T-cell (primary cell): ENCODE measurements at regions not wholly inside any gene's neighbourhood (a gene's known extent, or its start where the extent isn't known, plus 50 kb on each side); places are given as distances from the start of the nearest gene placed in this dataset.

Source experiments
- ATAC-seq, 4 experiments: fragments of 200-7000 bp in 3 of 4; fragments of 150-1000 bp in 1 of 4; cut with Tn5 transposase; replicated peaks in 1 of 4; 1 replicate in 3 of 4; 2 replicates in 1 of 4; pipeline ENCODE4 v1.10.0; 2021; ENCODE audit warnings: moderate library complexity in 3 of 4, mild to moderate bottlenecking in 2 of 4, moderate number of reproducible peaks in 1 of 4
- CTCF ChIA-PET, 2 donors: fragments of 300-600 bp; sonication (Branson Sonifier 250); formaldehyde crosslinking; loops; one replicate each; lab custom pipeline; 2022; ENCODE audit warnings: antibody characterized with exemption in 2 of 2; lab: Charles Lee
- POLR2A ChIA-PET, 2 donors: fragments of 300-600 bp; sonication (Branson Sonifier 250); formaldehyde crosslinking; loops; one replicate each; lab custom pipeline; 2022; ENCODE audit warnings: antibody characterized with exemption in 2 of 2; lab: Charles Lee
- DNase-seq, 35 experiments: peaks; one replicate each; pipeline versions ENCODE4 v3.0.0 to v3.0.0-alpha.2; 2013 to 2023
- H3K27ac ChIP-seq: one replicate; pipeline ENCODE4 v1.5.1; 2013; ENCODE audit warnings: low read length
- H3K27me3 ChIP-seq, 2 experiments: replicated peaks in 1 of 2; 1 replicate in 1 of 2; 2 replicates in 1 of 2; pipeline versions ENCODE4 v1.6.1 to v1.7.0; 2013; ENCODE audit warnings: low read length in 1 of 2, mixed read lengths in 1 of 2; ENCODE audit not compliant: control insufficient read depth in 2 of 2, insufficient read depth in 2 of 2; ENCODE audit errors: extremely low read depth in 1 of 2
- H3K36me3 ChIP-seq, 2 donors: 1 replicate in 1 of 2; 2 replicates in 1 of 2; pipeline versions ENCODE4 v1.6.1 to v1.7.0; 2013; ENCODE audit warnings: low read length in 1 of 2; ENCODE audit not compliant: control insufficient read depth in 2 of 2, insufficient read depth in 1 of 2; ENCODE audit errors: extremely low read depth in 1 of 2
- H3K4me1 ChIP-seq, 2 experiments: 1 replicate in 1 of 2; 2 replicates in 1 of 2; pipeline versions ENCODE4 v1.6.1 to v1.7.0; 2013; ENCODE audit warnings: low read length in 2 of 2, mixed read lengths in 1 of 2; ENCODE audit not compliant: insufficient read depth in 2 of 2, control insufficient read depth in 1 of 2; ENCODE audit errors: extremely low read depth in 1 of 2
- H3K4me3 ChIP-seq, 2 donors: 1 replicate in 1 of 2; 2 replicates in 1 of 2; pipeline versions ENCODE4 v1.5.1 to v1.7.0; 2013; ENCODE audit warnings: mild to moderate bottlenecking in 2 of 2, low read length in 1 of 2, moderate library complexity in 1 of 2; ENCODE audit not compliant: control insufficient read depth in 1 of 2; ENCODE audit errors: extremely low read depth in 1 of 2
- H3K9me3 ChIP-seq: 2 replicates; pipeline ENCODE4 v1.7.0; 2013
- H3K27ac Mint-ChIP-seq, 2 donors: one replicate each; pipeline ENCODE4 v1.8.0; 2020 to 2021; ENCODE audit warnings: mild to moderate bottlenecking in 2 of 2, mixed read lengths in 2 of 2
- H3K27me3 Mint-ChIP-seq, 2 donors: one replicate each; pipeline ENCODE4 v1.8.0; 2021 to 2022; ENCODE audit warnings: mixed read lengths in 2 of 2
- H3K36me3 Mint-ChIP-seq: one replicate; pipeline ENCODE4 v1.8.0; 2021; ENCODE audit warnings: mixed read lengths
- H3K4me1 Mint-ChIP-seq, 3 donors: one replicate each; pipeline ENCODE4 v1.8.0; 2020 to 2022; ENCODE audit warnings: mixed read lengths in 3 of 3, mild to moderate bottlenecking in 1 of 3
- H3K4me3 Mint-ChIP-seq, 3 donors: one replicate each; pipeline ENCODE4 v1.8.0; 2020 to 2022; ENCODE audit warnings: mild to moderate bottlenecking in 3 of 3, mixed read lengths in 3 of 3, moderate library complexity in 3 of 3
- H3K9me3 Mint-ChIP-seq, 3 donors: one replicate each; pipeline ENCODE4 v1.8.0; 2020 to 2022; ENCODE audit warnings: mixed read lengths in 3 of 3
- WGBS: methylation state at CpG from one replicate; pipeline ENCODE4 v1.1.5; 2013; ENCODE audit warnings: missing lambda C conversion rate; ENCODE audit not compliant: insufficient coverage; 5-methylcytosine and 5-hydroxymethylcytosine counted together

DNA sequence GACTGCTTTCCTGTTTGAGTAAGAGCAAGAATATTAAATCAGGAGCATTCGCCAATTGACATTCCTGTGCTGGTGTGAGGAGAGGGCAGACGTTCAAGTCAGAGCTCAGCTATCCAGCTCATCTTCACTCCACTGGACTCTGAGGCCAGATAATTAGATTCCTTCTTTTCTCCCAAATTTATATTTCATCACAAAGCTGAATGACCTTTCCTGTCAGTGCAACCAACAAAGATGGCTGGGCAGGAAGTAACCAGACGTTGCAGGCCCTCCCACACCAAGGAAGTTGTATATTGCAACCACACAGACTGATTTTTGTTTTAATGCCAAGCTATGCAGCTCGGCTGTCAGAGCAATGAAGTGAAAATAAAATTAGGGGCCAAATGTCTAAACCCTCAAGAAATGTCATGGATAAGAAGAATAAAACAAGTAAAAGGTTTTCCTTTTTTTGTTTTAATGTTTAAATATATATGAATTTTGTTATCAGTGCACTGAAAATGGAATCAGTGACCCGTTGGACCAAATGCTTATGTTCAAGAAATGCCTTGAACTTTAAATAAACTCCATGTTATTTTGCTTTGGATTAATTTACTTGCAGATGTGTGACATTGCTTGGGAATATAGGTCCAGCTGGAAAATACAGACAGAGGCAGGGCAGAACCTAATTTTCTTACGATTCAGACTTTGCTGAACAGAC is 578.9 kb upstream of the FAT1 start:
- no peak for ATAC-seq
- H3K4me3 ChIP-seq = no peak overlapping the region
- peaks cover 10 to 30% (median 13%) of the 10 kb centered on the region in 3 donors for H3K9me3 Mint-ChIP-seq
- H3K36me3 ChIP-seq = no peaks in the 10 kb centered on the region
- H3K9me3 ChIP-seq = no peaks in the 10 kb centered on the region
- H3K27me3 ChIP-seq = no peaks in the 10 kb centered on the region
- no peak for DNase-seq
- H3K27ac Mint-ChIP-seq = no peak overlapping the region
- H3K4me1 ChIP-seq = no peaks in the 10 kb centered on the region
- ChIA-PET POLR2A (no interaction called here), CTCF (no interaction called here)
- H3K27ac ChIP-seq = no peak overlapping the region
- no peak overlapping the region for H3K4me3 Mint-ChIP-seq
- WGBS = no CpG with 5 or more reads among the region's 6 CpGs
- H3K4me1 Mint-ChIP-seq = no peaks in the 10 kb centered on the region
- no peaks in the 10 kb centered on the region for H3K36me3 Mint-ChIP-seq
- H3K27me3 Mint-ChIP-seq = no peaks in the 10 kb centered on the region

DNA sequence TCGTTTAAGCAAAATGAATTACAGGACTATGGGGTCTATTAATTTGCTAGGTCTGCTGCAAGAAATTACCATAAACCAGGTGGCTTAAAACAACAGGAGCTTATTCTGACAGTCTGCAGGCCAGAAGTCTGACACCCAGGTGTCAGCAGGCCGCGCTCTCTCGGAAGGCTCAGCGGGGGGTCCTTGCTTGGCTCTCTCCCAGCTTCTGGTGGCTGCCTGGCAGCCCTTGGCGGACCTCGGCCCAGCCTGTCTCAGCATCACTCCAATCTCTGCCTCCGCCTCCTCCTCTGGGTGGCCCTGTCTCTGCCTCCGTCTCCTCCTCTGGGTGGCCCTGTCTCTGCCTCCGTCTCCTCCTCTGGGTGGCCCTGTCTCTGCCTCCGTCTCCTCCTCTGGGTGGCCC is 580.5 kb upstream of the FAT1 start:
- POLR2A ChIA-PET = no interaction called here
- CTCF ChIA-PET = no interaction called here
- DNase-seq = no peak

DNA sequence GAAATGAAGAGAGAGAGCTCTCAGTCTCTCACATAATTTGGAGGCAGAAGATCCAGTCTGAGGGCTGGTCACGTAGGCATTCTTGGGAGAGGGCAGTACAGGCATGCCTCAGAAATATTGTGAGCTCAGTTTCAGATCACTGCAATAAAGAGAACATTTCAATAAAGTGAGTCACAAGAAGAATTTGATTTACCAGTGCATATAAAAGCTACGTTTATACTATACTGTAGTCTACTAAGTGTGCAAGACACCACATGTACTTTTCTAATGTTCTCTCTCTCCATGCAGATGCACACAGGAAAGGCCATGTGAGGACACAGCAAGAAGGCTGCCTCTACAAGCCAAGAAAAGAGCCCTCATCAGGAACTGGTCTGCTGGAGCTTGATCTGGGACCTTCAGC is 583.5 kb upstream of the FAT1 start:
- ATAC-seq (no peak), DNase-seq (no peak)
- Histone ChIP-seq H3K9me3 (no peaks in the 10 kb centered on the region), H3K27ac (no peak overlapping the region), H3K27me3 (no peaks in the 10 kb centered on the region), H3K4me1 (no peaks in the 10 kb centered on the region), H3K4me3 (no peak overlapping the region), H3K36me3 (no peaks in the 10 kb centered on the region)
- Mint-ChIP-seq H3K27ac (no peak overlapping the region), H3K27me3 (no peaks in the 10 kb centered on the region), H3K4me1 (no peaks in the 10 kb centered on the region), H3K36me3 (no peaks in the 10 kb centered on the region), H3K9me3 (peaks cover 0 to 24% (median 8%) of the 10 kb centered on the region in 3 donors), H3K4me3 (no peak overlapping the region)
- ChIA-PET POLR2A (no interaction called here), CTCF (no interaction called here)
- 25% methylated on average over 1 of the region's 2 CpGs for WGBS

More for the DNA sequence above, 580.5 kb upstream of the FAT1 start:
- no peak overlapping the region for H3K4me3 ChIP-seq
- H3K36me3 ChIP-seq = no peaks in the 10 kb centered on the region
- 82% methylated on average over 6 of the region's 11 CpGs for WGBS
- no peak overlapping the region for H3K27ac ChIP-seq
- no peaks in the 10 kb centered on the region for H3K27me3 ChIP-seq
- Mint-ChIP-seq H3K27ac (no peak overlapping the region), H3K36me3 (no peaks in the 10 kb centered on the region), H3K27me3 (no peaks in the 10 kb centered on the region), H3K9me3 (peaks cover 3 to 20% (median 3%) of the 10 kb centered on the region in 3 donors), H3K4me3 (no peak overlapping the region), H3K4me1 (no peaks in the 10 kb centered on the region)
- no peak for ATAC-seq
- H3K4me1 ChIP-seq = no peaks in the 10 kb centered on the region
- H3K9me3 ChIP-seq = no peaks in the 10 kb centered on the region

DNA sequence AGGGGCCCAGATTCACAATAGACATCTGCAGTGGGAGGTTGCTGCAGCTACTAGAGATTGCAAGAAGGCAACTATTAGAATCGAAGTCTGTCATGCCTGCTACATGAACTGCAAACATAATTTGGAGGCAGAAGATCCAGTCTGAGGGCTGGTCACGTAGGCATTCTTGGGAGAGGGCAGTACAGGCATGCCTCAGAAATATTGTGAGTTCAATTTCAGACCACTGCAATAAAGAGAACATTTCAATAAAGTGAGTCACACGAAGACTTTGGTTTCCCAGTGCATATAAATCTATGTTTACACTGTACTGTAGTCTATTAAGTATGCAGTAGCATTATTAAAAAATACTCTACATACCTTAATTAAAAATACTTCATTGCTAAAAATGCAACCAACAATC is 585.8 kb upstream of the FAT1 start:
- no peaks in the 10 kb centered on the region for H3K36me3 Mint-ChIP-seq
- WGBS = 60% methylated on average over 1 of the region's 3 CpGs
- POLR2A ChIA-PET = no interaction called here

DNA sequence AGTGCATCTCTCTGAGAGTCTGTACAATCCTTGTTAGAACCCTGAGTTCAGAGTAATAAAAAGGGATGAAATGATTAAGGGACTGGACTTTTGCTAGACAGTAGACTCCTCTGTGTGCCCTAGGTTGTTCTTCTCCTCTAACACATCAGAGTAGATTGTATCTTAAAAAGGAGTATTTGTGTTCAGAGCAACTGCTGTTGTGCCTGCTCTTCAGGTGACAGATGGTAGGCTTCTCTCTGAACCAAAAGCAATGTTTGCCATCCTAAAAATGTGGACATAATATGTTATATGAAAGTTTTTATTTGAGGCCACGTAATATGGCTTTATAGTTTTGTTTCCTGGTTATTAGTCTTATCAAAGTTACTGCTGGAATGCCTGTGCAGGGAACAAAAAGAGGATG is 588.6 kb upstream of the FAT1 start:
- Mint-ChIP-seq H3K4me3 (no peak overlapping the region), H3K36me3 (no peaks in the 10 kb centered on the region), H3K27ac (no peak overlapping the region), H3K9me3 (peaks cover 7 to 9% (median 7%) of the 10 kb centered on the region in 3 donors), H3K27me3 (no peaks in the 10 kb centered on the region), H3K4me1 (no peaks in the 10 kb centered on the region)
- Histone ChIP-seq H3K36me3 (no peaks in the 10 kb centered on the region), H3K27me3 (no peaks in the 10 kb centered on the region), H3K9me3 (no peaks in the 10 kb centered on the region), H3K4me3 (no peak overlapping the region), H3K27ac (no peak overlapping the region), H3K4me1 (no peaks in the 10 kb centered on the region)
- DNase-seq = no peak
- CTCF ChIA-PET = no interaction called here
- ATAC-seq = no peak
- WGBS = 33% methylated on average over 1 of the region's 1 CpG
- POLR2A ChIA-PET = no interaction called here

More for the DNA sequence above, 585.8 kb upstream of the FAT1 start:
- H3K4me1 ChIP-seq = no peaks in the 10 kb centered on the region
- no peak overlapping the region for H3K27ac ChIP-seq
- no peaks in the 10 kb centered on the region for H3K27me3 ChIP-seq
- no peak overlapping the region for H3K4me3 ChIP-seq
- H3K36me3 ChIP-seq = no peaks in the 10 kb centered on the region
- Mint-ChIP-seq H3K27me3 (no peaks in the 10 kb centered on the region), H3K9me3 (peaks cover 0 to 28% (median 8%) of the 10 kb centered on the region in 3 donors), H3K4me1 (no peaks in the 10 kb centered on the region), H3K27ac (no peak overlapping the region), H3K4me3 (no peak overlapping the region)
- H3K9me3 ChIP-seq = no peaks in the 10 kb centered on the region
- no peak for DNase-seq
- CTCF ChIA-PET = no interaction called here
- ATAC-seq = no peak

DNA sequence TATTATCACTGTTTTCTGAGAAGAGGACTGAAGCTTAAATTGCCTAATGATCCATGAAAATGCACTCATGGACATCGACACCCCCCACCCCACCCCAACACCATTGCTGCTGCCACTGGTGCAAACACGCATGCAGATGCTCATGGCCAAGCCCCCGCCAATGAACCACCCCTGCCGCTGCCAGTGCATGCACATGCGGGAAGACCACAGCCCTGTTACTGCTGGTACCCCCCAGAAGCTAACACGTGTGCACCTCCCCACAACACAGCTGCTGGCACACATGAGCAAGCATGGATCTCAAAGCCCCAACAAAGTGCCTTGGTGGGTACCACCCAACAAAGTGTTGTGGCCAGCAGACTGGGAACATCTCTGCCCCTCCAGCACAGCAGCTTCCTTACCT is 594.1 kb upstream of the FAT1 start:
- no peak for ATAC-seq
- peaks cover 0 to 2% of the 10 kb centered on the region in 2 experiments for H3K27me3 ChIP-seq
- no peaks in the 10 kb centered on the region for H3K36me3 ChIP-seq
- H3K9me3 ChIP-seq = peaks cover 3% of the 10 kb centered on the region
- H3K4me1 Mint-ChIP-seq = no peaks in the 10 kb centered on the region
- no peak overlapping the region for H3K27ac Mint-ChIP-seq
- no peak for DNase-seq
- 84% methylated on average over 6 of the region's 6 CpGs for WGBS
- peaks cover 10 to 22% (median 16%) of the 10 kb centered on the region in 3 donors for H3K9me3 Mint-ChIP-seq
- H3K4me1 ChIP-seq = no peaks in the 10 kb centered on the region
- CTCF ChIA-PET = no interaction called here
- no peak overlapping the region for H3K4me3 ChIP-seq
- H3K27ac ChIP-seq = no peak overlapping the region
- POLR2A ChIA-PET = no interaction called here
- H3K4me3 Mint-ChIP-seq = no peak overlapping the region
- no peaks in the 10 kb centered on the region for H3K36me3 Mint-ChIP-seq
- H3K27me3 Mint-ChIP-seq = no peaks in the 10 kb centered on the region
